HEK293T (cell line): ENCODE measurements at regions not wholly inside any gene's neighbourhood (a gene's known extent, or its start where the extent isn't known, plus 50 kb on each side); places are given as distances from the start of the nearest gene placed in this dataset.

Experiments used
- ELF4 ChIP-seq: fragments of 450-650 bp; IDR thresholded peaks from 2 replicates; pipeline ENCODE4 v1.6.1; 2017; ENCODE audit warnings: antibody characterized with exemption
- SP1 ChIP-seq: fragments of 450-650 bp; IDR thresholded peaks from 2 replicates; pipeline ENCODE4 v1.6.1; 2017

DNA sequence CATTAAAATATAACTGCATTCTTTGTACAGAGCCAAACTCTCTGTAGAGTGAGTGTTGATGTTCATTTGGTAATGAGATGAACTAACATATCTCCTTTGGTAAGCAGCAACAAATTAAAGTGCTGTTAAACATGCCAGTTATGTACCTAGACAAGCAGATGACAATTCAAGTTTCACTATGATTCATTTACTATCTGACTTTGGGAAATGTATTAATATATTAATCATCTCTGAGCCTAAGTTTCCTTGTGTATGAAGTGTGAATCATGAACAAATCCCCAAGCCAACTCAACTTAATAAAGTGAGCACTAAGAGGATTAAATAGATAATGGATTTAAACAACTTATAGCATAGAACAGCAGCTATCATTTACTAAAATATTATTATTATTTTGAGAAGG lies 1044.2 kb downstream of the GLUD2 start:
- TF ChIP-seq ELF4 (no peak), SP1 (no peak)
